CD14-positive monocyte (primary cell): ENCODE measurements at regions not wholly inside any gene's neighbourhood (a gene's known extent, or its start where the extent isn't known, plus 50 kb on each side); places are given as distances from the start of the nearest gene placed in this dataset.

Experiments used
- DNase-seq, 3 donors: peaks; one replicate each; pipeline ENCODE4 v3.0.0-alpha.2; 2011 to 2022
- H2AFZ ChIP-seq: 2 replicates; pipeline ENCODE4 v1.6.0; 2012; ENCODE audit warnings: mild to moderate bottlenecking, low read depth, low read length, inconsistent platforms; ENCODE audit not compliant: insufficient read depth, poor library complexity, severe bottlenecking
- H3K27ac ChIP-seq, 2 donors: 1 replicate in 1 of 2; 2 replicates in 1 of 2; pipeline ENCODE4 v1.5.1; 2012 to 2013; ENCODE audit warnings: low read length in 2 of 2, control low read depth in 1 of 2, inconsistent platforms in 1 of 2, low read depth in 1 of 2, mild to moderate bottlenecking in 1 of 2
- H3K27me3 ChIP-seq, 2 donors: one replicate each; pipeline versions ENCODE4 v1.6.0 to v1.6.1; 2011 to 2013; ENCODE audit warnings: low read length in 2 of 2; ENCODE audit not compliant: control insufficient read depth in 2 of 2, insufficient read depth in 2 of 2
- H3K36me3 ChIP-seq, 2 donors: replicated peaks in 1 of 2; 1 replicate in 1 of 2; 2 replicates in 1 of 2; pipeline versions ENCODE4 v1.5.1 to v1.6.1; 2012 to 2013; ENCODE audit warnings: low read length in 2 of 2, control low read depth in 1 of 2, inconsistent platforms in 1 of 2, mild to moderate bottlenecking in 1 of 2; ENCODE audit not compliant: insufficient read depth in 2 of 2, control insufficient read depth in 1 of 2
- H3K4me1 ChIP-seq, 2 donors: 1 replicate in 1 of 2; 2 replicates in 1 of 2; pipeline versions ENCODE4 v1.5.1 to v1.6.1; 2012 to 2013; ENCODE audit warnings: low read length in 2 of 2, control low read depth in 1 of 2, inconsistent platforms in 1 of 2, mild to moderate bottlenecking in 1 of 2, moderate library complexity in 1 of 2; ENCODE audit not compliant: insufficient read depth in 2 of 2, control insufficient read depth in 1 of 2
- H3K4me2 ChIP-seq: replicated peaks from 2 replicates; pipeline ENCODE3; 2012; ENCODE audit warnings: low read length, moderate library complexity, mild to moderate bottlenecking; ENCODE audit not compliant: poor library complexity, severe bottlenecking; ENCODE audit errors: extremely low read depth
- H3K4me3 ChIP-seq, 3 experiments: fragments of 200-600 bp in 1 of 3; sonication (generic) in 1 of 3; replicated peaks in 1 of 3; 1 replicate in 2 of 3; 2 replicates in 1 of 3; pipeline ENCODE4 v1.5.1; 2011 to 2013; ENCODE audit warnings: low read length in 3 of 3, mild to moderate bottlenecking in 3 of 3, control low read depth in 2 of 3, low read depth in 2 of 3, inconsistent platforms in 1 of 3, moderate library complexity in 1 of 3
- H3K79me2 ChIP-seq: 2 replicates; pipeline ENCODE4 v1.6.0; 2012; ENCODE audit warnings: mild to moderate bottlenecking, control low read depth, inconsistent platforms, low read length, moderate library complexity; ENCODE audit not compliant: insufficient read depth
- H3K9ac ChIP-seq: 2 replicates; pipeline ENCODE4 v1.6.0; 2017; ENCODE audit warnings: low read length, mild to moderate bottlenecking; ENCODE audit not compliant: insufficient read depth, poor library complexity, severe bottlenecking
- H3K9me3 ChIP-seq, 2 donors: replicated peaks in 1 of 2; 1 replicate in 1 of 2; 2 replicates in 1 of 2; pipeline versions ENCODE4 v1.5.1 to v1.6.1; 2012 to 2013; ENCODE audit warnings: low read length in 2 of 2, control low read depth in 1 of 2; ENCODE audit not compliant: control insufficient read depth in 1 of 2, insufficient read depth in 1 of 2
- H4K20me1 ChIP-seq: 2 replicates; pipeline ENCODE4 v1.6.0; 2012; ENCODE audit warnings: mild to moderate bottlenecking, low read length, control low read depth, moderate library complexity; ENCODE audit not compliant: insufficient read depth
- H3K27ac Mint-ChIP-seq, 7 donors: one replicate each; pipeline ENCODE4 v1.8.0; 2020; ENCODE audit warnings: mild to moderate bottlenecking in 7 of 7, mixed read lengths in 7 of 7, moderate library complexity in 6 of 7, inconsistent platforms in 2 of 7
- H3K27me3 Mint-ChIP-seq, 3 donors: one replicate each; pipeline ENCODE4 v1.8.0; 2021 to 2022; ENCODE audit warnings: low read depth in 3 of 3, mild to moderate bottlenecking in 3 of 3, mixed read lengths in 3 of 3, moderate library complexity in 3 of 3, inconsistent platforms in 1 of 3
- H3K36me3 Mint-ChIP-seq, 2 donors: one replicate each; pipeline ENCODE4 v1.8.0; 2020; ENCODE audit warnings: mixed read lengths in 2 of 2, inconsistent platforms in 1 of 2, mild to moderate bottlenecking in 1 of 2
- H3K4me1 Mint-ChIP-seq: one replicate; pipeline ENCODE4 v1.8.0; 2020; ENCODE audit warnings: mild to moderate bottlenecking, mixed read lengths
- H3K4me3 Mint-ChIP-seq, 2 donors: one replicate each; pipeline ENCODE4 v1.8.0; 2020; ENCODE audit warnings: mild to moderate bottlenecking in 2 of 2, mixed read lengths in 2 of 2, moderate library complexity in 1 of 2
- H3K9me3 Mint-ChIP-seq, 7 donors: one replicate each; pipeline ENCODE4 v1.8.0; 2020 to 2022; ENCODE audit warnings: mixed read lengths in 7 of 7, mild to moderate bottlenecking in 6 of 7, moderate library complexity in 6 of 7, inconsistent platforms in 2 of 7
- CTCF ChIP-seq: fragments of 200-600 bp; IDR thresholded peaks from one replicate; pipeline ENCODE4 v1.8.0; 2022; ENCODE audit warnings: antibody characterized with exemption, mild to moderate bottlenecking
- WGBS: methylation state at CpG from one replicate; pipeline ENCODE4 v1.1.5; 2013; ENCODE audit warnings: missing lambda C conversion rate; ENCODE audit not compliant: insufficient coverage; 5-methylcytosine and 5-hydroxymethylcytosine counted together
- intact Hi-C, 2 donors: fragments of 100-400 bp; cut with micrococcal nuclease; formaldehyde crosslinking; loops; one replicate each; pipeline versions ENCODE4 v1.15.0 to v1.15.1; 2023

- intact Hi-C loops = no loop called here
- Histone ChIP-seq H3K4me1 (no peaks in the 10 kb centered on the region), H3K79me2 (no peaks in the 10 kb centered on the region), H3K4me3 (no peak overlapping the region), H3K36me3 (no peaks in the 10 kb centered on the region), H3K27ac (no peak overlapping the region), H3K9ac (no peak overlapping the region), H3K4me2 (no peak overlapping the region), H4K20me1 (no peaks in the 10 kb centered on the region), H3K27me3 (no peaks in the 10 kb centered on the region), H3K9me3 (peaks cover 0 to 4% of the 10 kb centered on the region in 2 donors), H2AFZ (no peak overlapping the region)
- peaks cover 0 to 1% (median 0%) of the 10 kb centered on the region in 3 donors for H3K27me3 Mint-ChIP-seq
- TF ChIP-seq CTCF = no peak
- H3K4me1 Mint-ChIP-seq = no peaks in the 10 kb centered on the region
- H3K36me3 Mint-ChIP-seq = no peaks in the 10 kb centered on the region
- no peak overlapping the region for H3K4me3 Mint-ChIP-seq
- H3K27ac Mint-ChIP-seq = no peak overlapping the region
- no peak for DNase-seq
- H3K9me3 Mint-ChIP-seq = peaks cover 0 to 9% (median 2%) of the 10 kb centered on the region in 7 donors
- WGBS = no CpG with 5 or more reads among the region's 2 CpGs
These were observed 596.9 kb upstream of the ARPP21 start for GRCh38 chr3:35042210-35042991.

GRCh38 chr3:35043040-35043439 lies 596.3 kb upstream of the ARPP21 start:
- DNase-seq = no peak

More at GRCh38 chr3:35043040-35043439, 596.3 kb upstream of the ARPP21 start:
- H3K9me3 Mint-ChIP-seq = peaks cover 0 to 9% (median 2%) of the 10 kb centered on the region in 7 donors
- H3K9me3 ChIP-seq = peaks cover 0 to 4% of the 10 kb centered on the region in 2 donors
- no peaks in the 10 kb centered on the region for H3K4me1 ChIP-seq
- no peak overlapping the region for H3K4me3 ChIP-seq
- H3K27ac Mint-ChIP-seq = no peak overlapping the region
- H3K79me2 ChIP-seq = no peaks in the 10 kb centered on the region
- H3K4me1 Mint-ChIP-seq = no peaks in the 10 kb centered on the region
- intact Hi-C loops = no loop called here
- no peaks in the 10 kb centered on the region for H3K36me3 ChIP-seq
- no peak overlapping the region for H3K4me3 Mint-ChIP-seq
- no peak overlapping the region for H3K27ac ChIP-seq
- H3K36me3 Mint-ChIP-seq = no peaks in the 10 kb centered on the region
- no peak overlapping the region for H3K4me2 ChIP-seq
- no peak for TF ChIP-seq CTCF
- H3K27me3 ChIP-seq = no peaks in the 10 kb centered on the region
- no peak overlapping the region for H3K9ac ChIP-seq
- H4K20me1 ChIP-seq = no peaks in the 10 kb centered on the region
- no peak overlapping the region for H2AFZ ChIP-seq
- H3K27me3 Mint-ChIP-seq = peaks cover 0 to 1% (median 0%) of the 10 kb centered on the region in 3 donors
- WGBS = no CpG with 5 or more reads among the region's 2 CpGs
